Dedifferentiated amniotic fluid mesenchymal stem cell (primary cell): ENCODE measurements at regions not wholly inside any gene's neighbourhood (a gene's known extent, or its start where the extent isn't known, plus 50 kb on each side); places are given as distances from the start of the nearest gene placed in this dataset.
"Not testable (repeated sequence)": the region's sequence is repeated elsewhere in the genome, so short reads cannot be mapped to it uniquely, and the experiment has no call there.

Source experiments
- DNase-seq: peaks from one replicate; pipeline ENCODE4 v3.0.0-alpha.2; 2016; ENCODE audit errors: extremely low spot score

DNA sequence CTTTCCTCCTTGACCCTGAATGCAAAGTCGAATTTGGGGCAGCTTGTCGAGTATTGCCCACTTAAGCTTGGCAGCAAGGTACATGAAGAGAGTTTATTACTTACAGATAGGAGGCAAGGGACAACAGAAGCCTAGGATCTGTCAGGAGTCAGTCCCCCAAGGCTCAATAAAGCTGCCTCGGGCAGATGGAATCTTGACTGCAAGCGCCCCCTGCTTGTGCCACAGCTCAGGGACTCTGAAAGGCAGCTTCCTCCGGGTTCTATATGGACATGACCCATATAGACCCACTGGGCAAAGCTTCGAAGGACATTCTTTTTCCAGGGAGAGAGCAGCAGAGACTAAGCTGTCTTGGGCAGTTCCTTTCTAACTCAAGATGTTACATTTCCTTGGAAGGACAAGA is 971.5 kb downstream of the EFNA5 start:
- no peak for DNase-seq

DNA sequence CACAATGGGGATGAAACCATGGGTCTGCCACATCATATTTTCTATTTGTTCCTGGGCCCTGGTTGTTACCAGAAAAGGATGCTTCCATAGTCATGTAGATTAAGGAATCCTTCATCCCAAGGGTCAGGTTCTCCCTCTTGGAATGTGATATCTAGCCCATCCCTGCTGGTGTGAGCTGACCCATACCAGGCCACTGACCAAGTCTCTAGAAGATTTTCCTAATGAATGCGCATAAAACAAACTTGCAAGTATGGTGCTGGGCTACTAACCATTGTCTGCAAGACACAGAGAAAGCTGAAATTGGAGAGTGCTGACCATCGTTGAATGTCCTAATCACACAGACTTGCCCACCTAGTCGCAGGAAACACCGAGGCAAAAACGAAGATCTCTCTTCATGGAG is 972.6 kb downstream of the EFNA5 start:
- no peak for DNase-seq

DNA sequence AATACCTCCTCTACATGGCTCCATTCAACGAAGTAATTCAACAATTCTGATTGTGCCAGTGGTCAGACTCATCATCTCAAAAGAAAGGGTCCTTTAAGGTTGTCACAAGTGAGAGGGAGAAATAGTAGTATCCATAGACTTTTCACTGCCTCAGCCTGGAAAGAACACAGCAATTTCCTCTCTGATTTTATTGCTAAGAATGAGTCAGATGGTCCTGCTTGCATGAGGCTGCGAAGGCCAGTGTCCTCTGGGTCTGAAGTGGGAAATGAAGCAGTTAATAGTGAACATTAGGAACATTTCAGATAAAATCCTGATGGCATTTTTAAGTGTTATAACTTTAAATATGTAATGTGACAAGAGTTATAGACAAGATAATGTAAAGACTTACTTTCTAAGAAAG is 979.0 kb downstream of the EFNA5 start:
- no peak for DNase-seq

DNA sequence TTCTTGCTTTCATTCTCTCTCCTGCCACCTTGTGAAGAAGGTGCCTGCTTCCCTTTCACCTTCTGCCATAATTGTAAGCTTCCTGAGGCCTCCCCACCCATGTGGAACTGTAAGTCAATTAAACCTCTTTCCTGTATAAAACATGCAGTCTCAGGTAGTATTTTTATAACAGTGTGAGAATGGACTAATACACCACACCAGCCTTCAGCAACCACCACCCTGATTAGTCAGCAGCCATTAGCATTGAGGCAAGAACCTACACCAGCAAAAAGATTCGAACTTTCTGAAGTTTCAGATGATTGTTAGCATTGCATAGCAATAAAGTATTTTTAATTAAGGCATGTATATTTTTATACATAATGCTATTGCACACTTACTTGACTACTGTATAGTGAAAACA is 980.2 kb downstream of the EFNA5 start:
- DNase-seq, result no peak

DNA sequence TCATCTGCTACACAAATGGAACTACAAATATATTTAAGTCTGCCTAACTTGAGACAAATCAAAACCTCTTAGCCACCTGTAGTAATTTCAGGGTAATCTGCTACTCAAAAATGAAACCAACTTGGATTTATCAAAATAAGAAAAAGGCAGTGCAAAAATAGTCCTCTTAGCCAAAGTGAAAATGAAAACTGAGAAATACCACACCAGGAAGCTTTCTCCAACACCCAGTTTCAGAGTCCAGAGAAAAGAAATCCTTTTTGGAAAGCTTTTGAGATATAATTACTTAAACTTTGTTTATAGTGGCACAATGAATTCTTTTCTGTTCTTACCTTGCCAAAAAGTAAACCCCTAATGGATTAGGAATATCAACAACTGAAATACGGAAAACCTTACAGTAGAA is 990.4 kb downstream of the EFNA5 start:
- no peak for DNase-seq

DNA sequence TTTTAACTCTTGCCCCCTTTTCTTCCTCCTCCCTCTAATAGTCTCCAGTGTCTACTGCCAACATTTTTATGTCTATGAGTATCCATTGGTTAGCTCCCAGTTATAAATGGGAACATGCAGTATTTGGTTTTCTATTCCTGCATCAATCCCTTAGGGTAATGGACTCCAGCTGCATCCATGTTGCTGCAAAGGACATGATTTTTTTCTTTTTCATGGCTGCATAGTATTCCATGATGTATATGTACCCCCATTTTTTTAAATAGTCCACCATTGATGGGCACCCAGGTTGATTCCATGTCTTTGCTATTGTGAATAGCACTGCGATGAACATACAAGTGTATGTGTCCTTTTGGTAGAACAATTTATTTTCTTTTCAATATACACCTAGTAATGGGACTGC is 993.7 kb downstream of the EFNA5 start:
- DNase-seq, result no peak

DNA sequence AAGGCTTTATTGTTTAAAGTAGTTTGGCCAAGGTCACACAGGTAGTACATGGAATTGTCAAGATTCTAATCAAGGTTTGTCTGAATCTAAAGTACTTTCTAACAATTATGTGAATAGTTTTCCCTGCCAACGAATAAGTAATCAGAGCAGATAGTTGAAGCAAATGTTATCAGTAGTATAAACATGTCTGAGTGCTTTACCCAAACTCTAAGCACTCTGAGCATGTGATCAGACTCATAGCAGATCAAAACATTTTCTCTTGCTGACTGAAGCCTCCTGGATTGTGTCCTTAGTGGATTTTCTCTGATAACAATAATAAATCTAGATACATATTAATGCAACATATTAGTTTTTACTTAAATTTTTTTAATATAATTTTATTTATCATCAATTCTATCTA is 995.0 kb downstream of the EFNA5 start:
- DNase-seq, result no peak

DNA sequence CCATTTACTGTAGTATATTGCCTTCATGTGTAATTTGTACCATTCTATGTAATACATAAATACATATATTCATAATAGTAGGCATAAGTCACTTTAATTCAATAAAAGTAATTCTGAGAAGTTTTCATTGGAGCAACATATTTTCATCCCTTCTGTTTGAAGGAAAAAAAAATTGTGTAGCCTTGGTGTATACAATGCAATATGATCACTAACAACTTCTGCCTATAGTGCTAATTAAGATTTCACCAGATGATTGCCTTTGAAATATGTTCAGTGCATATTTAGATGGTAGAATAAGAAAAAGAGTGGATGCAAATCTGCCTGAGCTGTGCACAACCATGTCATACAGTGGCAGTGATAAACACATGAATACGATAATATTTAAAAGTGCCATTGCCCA is 996.8 kb downstream of the EFNA5 start:
- DNase-seq, result no peak

DNA sequence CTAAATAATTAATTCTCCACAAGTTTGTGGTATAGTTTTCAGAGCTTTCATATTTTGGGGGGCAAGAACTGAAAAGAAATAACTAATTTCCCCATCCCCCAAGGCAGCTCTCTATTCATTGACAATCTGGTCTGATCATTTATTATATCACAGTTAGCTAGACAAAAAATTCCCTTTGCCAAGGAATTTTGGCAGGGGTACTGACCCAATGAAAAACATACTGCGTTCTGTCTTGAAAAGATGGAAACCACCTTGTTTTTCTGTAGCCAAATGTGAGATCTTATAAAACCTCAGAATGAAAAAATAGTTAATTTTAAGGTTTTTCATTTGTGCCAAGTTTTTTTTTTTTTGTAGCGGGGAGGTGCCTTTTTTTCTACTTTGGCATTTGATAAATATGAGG is 1008.9 kb downstream of the EFNA5 start:
- DNase-seq, result no peak

DNA sequence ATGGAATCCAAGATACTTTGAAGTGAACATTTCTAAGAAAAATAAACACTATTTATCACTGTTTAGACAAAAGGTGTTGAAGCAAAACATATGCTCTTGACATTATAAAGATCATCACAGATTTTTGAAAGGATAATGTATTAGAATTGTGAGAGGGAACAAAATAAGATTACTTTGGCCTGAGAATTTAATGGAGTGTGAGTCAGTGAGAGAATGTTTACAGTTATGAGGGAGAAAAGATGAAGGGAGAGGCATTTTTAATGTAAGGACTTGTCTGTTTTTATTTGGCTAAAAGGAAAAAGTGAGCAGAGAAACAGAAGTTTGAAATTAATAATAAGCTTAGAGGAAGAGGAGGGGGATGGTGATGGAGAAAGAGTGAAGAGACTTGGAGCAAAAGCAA is 1010.1 kb downstream of the EFNA5 start:
- DNase-seq, result no peak

DNA sequence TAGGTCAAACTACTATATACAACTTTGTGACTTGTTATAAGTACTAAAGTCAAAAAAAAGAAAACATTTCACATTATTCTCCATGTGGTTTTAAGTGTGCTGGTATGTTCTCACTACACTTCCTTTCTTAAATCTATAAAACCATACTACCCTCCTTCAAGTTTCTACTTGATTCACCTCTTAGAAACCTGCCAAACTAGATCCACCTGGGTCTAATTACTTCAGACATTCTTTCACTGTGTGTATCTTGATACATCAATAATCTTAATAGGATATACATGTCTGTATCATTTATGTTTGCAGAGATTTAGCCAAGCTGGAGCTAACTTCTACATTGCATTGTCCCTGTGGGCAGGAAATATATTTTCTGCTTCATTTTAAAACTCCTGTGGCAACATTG is 1012.6 kb downstream of the EFNA5 start:
- DNase-seq, result no peak

DNA sequence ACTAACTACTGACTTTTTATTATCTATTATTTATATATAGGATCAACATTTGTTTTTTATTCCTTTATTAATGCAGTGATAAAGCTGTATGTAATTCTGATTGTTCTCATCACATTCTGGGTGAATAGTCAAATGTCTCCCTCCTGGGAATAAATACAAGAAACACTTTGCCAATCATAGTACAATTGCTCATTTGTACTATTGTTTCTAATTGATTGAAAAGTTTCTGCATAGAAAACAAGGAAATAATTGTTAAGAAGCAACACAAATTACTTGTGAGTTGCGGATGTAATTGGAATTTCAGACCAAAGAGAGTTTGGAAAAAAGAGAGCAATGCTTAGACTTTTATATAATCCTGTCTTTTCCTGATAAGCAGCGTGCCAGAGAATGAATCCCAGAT is 1013.9 kb downstream of the EFNA5 start:
- no peak for DNase-seq

DNA sequence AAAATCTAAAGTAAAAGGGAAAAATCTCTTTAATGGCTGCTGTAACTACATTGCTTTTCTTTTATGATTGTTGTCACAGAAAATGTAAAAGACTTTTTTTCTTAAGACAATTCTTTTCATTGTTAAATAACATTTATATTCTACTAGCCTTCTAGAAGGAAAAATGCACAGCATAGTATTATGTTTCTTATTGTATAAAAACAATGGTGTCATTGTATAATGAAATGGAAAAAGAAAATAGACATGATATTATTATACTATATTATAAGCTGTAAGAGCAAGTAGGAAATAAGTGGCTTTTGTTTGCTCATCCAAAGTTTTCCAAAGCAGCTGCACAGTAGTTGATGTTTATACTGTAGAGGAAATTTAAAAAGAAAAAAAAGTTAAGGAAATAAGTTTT is 1021.7 kb downstream of the EFNA5 start:
- no peak for DNase-seq

DNA sequence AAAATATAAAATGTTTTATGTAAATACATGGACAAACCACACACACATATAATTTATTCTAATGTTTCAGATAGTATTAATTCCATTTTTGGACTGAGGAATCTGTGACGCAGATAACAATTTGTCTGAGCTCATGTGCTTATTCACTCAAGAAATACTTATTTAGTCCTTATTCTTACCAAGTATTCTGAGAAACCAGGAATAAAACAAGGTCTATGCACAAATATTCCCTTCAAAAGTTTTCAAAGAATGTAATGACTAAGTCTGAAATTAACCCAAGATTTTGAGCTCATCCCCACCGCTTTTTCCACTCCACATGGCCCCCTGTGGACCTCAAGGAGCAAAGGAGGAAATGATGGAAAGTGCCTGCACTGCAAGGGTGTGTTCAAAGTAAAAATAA is 1022.3 kb downstream of the EFNA5 start:
- no peak for DNase-seq

DNA sequence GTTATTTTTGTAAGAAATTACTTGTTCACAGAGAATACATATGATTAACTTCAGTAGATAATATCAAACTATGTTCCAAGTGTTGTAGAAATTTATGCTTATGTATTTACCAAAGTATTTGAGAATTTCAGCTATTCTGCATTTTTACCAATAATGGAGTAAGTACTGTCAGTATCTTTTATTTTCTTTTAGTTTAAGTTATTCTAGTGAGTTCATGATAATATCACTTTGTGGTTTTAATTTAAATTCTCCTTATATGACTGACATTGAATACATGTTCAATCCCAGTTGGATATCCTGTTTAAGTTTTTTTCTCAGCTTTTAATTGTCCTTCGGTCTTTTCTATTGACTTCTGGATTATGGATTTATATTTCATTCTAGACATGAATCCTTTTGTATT is 1024.6 kb downstream of the EFNA5 start:
- DNase-seq, result no peak

DNA sequence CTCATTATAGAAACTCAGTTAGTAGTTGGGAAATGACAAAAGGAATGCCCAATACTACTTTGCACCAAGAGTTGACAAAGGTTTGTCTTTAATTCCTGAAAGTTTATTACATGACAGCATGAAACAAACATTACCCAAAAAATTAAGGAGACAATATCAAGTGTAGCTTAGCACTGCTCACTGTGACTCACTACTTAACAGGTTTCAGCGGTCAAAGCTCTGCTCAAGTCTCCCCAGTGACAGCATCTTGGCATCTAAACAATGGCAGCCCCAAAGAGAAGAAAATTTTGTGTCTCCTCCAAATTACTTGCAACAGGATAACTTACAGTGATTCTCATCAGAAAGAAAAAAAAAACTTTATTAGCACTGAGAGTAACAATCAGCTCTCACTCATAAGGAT is 1030.2 kb downstream of the EFNA5 start:
- no peak for DNase-seq

DNA sequence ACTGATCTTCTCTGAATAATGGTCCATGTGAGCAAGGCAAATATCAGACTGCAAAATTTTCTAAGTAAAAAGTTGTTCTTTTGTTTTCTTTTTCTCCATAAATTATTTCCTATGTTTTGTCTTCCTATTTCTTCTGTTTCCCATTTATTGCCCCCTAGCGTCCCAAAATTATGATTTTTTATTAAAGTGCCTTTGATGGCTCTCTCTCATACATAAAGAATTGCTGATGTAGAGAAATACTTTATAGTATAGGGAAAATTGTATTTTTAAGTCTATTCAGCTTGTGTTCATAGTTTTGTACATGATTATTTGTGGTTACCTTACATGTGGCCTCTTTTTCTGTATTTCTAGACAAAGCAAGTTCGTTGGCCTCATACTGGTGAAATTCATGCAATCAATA is 1031.2 kb downstream of the EFNA5 start:
- no peak for DNase-seq

DNA sequence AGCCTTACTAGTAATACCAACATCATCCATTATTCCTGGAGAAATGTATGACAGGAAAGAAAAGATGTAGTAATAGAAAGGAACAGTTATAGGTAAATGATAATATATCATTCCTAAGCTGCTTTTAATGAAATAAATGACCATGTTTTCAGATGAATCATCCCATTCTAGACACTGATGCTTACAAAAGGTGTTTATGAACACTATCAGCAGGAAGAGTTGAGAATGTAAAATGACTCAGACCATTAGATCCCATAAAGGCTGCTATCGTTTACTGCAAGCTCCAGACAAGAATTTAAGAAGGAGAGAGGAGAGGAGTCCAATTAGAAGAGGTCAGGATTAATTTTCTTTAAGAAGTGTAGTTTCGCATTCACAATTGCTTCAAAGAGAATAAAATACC is 1033.5 kb downstream of the EFNA5 start:
- no peak for DNase-seq

DNA sequence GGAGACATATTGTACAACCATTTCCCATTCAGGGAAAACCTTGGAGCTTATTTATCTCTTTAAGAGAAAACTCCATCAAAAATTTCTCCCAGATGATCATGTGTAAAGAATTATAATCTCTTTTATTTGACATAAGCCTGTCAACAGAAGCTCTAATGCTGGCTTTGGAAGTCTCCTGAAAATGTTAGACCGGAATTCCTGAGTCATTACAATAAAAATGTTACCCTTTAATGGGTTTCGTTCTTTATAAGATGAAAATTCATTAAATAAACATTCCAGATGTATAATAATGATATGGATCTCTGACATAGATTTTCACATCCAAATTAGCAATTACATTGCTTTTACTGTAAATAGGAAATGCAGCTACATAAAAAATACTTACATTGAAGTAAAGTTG is 1036.4 kb downstream of the EFNA5 start:
- DNase-seq, result no peak

DNA sequence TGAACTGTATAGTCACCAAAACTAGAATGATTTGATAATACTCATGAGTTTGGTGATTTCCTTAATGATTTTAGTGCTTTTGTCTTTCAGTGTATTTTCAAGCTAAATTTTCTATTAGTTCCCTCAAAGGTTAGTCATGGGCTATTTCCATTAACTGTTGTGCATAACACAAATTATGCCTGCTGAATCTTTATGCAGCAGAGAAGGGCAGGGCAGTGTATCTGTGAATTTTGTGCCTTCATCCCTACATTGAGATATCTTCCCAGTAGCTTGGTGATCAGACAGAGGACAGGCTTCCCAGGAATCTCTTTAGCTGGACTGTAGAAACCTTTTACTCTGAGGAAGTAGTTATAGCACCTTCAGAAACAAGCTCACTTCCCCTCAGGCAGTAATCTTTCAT is 1036.9 kb downstream of the EFNA5 start:
- no peak for DNase-seq

DNA sequence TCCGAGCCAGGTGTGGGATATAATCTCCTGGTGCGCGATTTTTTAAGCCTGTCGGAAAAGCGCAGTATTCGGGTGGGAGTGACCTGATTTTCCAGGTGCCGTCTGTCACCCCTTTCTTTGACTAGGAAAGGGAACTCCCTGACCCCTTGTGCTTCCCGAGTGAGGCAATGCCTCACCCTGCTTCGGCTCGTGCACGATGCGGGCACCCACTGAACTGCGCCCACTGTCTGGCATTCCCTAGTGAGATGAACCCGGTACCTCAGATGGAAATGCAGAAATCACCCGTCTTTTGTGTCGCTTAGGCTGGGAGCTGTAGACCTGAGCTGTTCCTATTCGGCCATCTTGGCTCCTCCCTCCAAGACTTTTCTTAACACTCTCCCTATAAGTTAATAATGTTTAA is 1042.3 kb downstream of the EFNA5 start:
- not testable (repeated sequence) for DNase-seq

DNA sequence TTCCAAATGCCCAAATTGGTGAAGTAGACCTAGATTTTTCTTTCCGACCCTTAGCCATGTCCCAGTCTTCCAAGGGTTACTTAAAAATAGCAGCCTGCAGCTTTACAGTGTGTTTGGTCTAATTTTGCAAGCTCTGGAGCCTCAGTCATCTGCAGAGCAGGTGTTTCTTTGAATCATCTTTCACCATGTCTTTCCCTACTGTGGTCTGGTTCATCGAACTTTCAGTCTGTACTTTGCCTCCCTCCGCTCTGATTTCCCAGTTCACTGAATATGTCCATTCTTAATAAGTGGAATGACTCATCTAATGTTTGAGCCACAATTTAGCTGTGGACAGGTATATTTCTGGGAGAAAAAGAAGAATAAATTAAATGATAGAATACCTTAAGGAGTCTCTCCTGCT is 1060.7 kb downstream of the EFNA5 start:
- DNase-seq, result no peak

DNA sequence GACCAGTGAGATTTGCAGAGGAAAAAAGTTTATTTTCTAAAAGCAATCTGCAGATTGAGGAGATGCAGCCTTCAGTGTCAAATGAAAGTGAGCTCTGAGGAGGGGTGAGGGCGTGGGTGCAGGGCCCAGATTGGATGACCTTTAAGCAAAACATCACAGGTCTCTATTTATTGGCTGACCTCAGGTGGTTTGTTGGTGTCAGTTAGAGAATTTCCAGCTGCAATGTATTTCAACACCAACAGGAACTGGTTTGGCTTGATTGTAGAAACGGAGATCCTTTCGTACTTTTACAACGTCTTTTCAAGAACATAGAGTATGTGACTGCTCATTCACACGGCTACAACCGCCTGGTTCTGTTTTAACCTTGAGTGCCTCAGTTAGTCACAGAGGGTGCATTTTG is 1069.1 kb downstream of the EFNA5 start:
- no peak for DNase-seq

DNA sequence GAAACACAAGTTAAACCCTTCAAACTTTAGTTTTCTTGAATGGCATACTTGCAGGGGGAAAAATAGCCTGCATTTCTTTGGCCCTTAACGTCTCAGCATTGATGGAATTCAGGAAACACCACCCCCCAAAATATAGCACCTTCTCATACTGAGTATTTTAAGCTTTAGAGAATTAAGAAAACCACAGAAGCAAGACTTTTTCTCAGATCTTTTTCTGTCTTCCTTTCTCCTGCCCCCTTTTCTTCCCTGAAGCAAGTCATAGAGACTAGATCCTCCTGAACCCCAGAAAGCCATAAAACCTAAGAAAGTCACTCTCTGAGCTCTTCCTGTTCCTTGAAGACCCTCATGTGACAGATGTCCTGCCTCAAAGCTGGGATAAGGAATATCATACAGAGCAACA is 1069.9 kb downstream of the EFNA5 start:
- DNase-seq, result no peak

DNA sequence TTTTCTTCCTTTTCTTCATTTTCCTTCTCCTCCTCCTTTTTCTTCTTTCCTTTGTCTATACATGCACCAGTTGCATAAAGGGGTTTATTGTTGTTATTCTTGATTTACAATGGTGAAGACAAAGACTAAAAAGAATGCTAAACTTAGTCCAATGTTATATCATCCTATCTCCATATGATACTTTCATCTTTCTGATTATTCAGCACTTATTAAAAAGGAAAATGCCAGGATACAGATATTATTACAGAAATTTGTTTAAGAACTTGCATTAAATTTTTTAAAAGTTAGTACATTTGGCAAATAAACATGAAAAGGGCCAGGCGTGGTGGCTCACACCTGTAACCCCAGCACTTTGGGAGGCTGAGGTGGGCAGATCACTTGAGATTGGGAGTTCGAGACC is 1074.9 kb downstream of the EFNA5 start:
- DNase-seq, result no peak
